GM19452 (cell line): ENCODE measurements at regions not wholly inside any gene's neighbourhood (a gene's known extent, or its start where the extent isn't known, plus 50 kb on each side); places are given as distances from the start of the nearest gene placed in this dataset.
"Not testable (repeated sequence)": the region's sequence is repeated elsewhere in the genome, so short reads cannot be mapped to it uniquely, and the experiment has no call there.

Experiments used
- ATAC-seq: cut with Tn5 transposase; IDR thresholded peaks from one replicate; pipeline ENCODE4 v1.9.1; 2021; ENCODE audit not compliant: unreplicated experiment

DNA sequence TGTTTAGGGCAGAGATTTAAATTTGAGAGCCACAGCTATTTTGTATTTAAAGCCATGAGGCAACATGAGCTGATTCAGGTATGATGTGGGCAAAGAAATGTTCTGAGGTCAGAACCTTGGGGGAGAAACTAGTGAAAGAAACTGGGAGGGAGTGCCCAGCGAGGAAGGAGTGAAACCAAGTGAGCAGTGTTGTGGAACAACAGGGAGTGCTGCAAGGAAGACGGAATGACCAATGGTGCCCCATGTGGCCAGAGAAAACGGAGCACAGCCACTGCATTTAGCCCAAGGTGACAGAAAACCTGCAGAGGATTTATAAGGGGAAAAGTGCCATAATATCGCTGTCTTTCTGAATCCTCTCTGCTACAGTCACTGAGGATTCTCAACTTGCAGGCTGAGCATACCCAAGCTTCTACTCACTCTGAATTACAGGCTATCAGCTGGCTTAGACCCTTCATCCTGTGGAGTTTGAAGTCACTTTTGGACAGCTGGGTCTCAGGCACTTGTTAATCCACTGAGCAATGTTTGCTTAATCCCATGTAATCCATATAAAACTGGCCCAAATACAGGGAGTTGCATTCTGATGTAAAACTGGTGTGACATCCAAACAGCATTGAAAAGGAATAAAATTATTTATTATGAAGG is 777.3 kb downstream of the CCSER2 start:
- no peak for ATAC-seq

- no peak for ATAC-seq
These were observed 782.9 kb downstream of the CCSER2 start for GRCh38 chr10:85111271-85111670.

GRCh38 chr10:85124603-85125051 is 796.2 kb downstream of the CCSER2 start:
- ATAC-seq = no peak

GRCh38 chr10:85137253-85137652 is 808.9 kb downstream of the CCSER2 start:
- ATAC-seq = no peak

DNA sequence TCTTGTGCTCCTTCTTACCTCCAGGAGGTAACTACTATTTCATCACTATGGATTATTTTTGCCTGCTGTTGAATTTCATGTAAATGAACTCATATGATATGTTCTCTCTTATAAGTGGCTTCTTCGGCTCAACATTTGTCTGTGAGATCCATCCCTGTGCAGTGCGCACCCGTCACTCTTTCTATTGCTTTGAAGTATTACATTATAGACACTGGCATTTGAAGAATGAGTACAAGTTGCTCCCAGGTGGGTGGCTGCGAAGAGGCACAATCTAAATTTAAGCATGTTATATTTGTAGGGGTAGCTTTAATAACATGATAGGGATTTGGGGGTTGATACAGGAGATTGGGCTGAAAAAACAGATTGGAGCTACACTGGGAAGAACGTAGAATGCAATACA is 809.7 kb downstream of the CCSER2 start:
- ATAC-seq = no peak

DNA sequence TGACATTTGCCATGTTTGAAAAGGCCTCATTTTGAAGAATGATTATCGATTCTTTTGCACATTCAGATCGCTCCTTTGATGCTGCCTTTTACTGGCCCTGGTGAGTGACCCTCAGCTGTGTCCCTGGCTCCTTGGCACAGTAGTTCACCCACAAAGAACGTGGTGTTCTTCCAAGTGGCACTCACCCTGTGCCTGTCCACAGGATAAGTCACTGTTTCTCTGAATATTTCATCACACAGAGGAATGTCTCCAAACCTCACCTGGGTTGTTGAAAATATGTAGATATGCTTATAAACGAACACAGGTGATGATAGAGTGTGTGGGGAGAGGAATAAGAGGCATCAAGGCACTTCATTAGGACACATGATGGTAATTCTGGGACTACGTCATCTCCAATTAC is 810.7 kb downstream of the CCSER2 start:
- no peak for ATAC-seq

GRCh38 chr10:85141520-85141919 is 813.1 kb downstream of the CCSER2 start:
- not testable (repeated sequence) for ATAC-seq

DNA sequence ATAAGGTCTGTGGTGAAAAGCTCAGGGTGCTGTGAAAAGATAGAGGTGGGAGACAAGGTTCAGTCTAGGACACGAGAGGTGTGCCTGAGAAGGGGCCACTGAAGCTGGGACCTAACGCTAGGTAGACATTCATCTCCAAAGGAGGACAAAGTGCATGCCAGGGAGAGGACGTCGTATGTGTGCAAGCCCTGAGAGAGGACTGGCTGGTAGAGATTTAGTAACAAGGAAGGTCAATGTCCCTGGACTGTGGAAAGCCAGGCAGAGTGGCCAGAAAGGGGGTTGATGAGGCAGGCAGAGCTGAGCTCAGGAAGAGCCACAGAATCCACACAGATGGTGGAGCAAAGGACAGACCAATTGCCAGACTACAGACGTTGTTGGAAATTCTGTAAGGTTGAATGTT is 817.6 kb downstream of the CCSER2 start:
- ATAC-seq = no peak

GRCh38 chr10:85147346-85148250 is 819.2 kb downstream of the CCSER2 start:
- no peak for ATAC-seq

DNA sequence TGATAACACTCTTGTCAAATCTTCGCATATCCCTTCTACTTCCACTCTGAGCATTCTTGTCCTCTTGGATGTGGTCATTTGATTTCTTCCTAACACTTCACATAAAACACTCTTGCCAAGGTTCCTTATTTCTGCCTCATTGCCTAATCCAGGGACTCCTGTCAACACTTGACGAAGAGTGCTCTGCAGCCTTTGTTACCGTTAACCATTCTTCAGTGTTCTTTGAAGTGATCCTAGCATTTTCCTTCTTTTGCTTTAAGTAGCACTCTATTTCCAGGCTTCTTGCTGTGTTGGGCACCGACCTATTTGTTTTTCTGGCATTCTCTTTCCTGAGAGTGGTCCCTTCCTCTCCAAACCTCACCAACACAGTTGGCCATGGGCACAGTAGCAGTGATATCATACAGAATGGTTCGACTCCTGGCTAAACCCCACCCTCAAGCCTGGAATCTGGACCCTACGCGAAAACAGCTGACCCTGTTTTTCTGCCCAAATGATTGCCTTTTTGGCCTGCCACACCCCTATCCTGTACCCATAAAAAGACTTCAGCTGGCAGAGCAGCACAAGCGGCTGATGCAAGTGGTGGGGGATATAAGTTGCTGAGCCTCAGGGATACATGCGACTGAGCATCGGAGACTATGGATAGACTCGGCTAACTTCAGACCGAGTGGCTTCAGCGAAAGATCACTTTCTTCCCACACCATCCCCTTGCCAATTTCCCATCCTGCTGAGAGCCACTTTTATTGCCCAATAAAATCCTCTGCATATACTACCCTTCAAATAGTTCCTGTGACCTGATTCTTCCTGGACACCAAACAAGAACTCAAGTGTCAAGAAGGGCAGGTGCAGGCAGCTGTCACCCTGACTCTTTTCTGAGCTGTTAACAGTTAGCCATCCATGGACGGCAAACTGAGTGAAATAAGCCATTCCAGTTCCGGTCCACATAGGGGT is 820.6 kb downstream of the CCSER2 start:
- no peak for ATAC-seq

- no peak for ATAC-seq
These were observed 821.4 kb downstream of the CCSER2 start for GRCh38 chr10:85149766-85150165.

- ATAC-seq = no peak
These were observed 823.1 kb downstream of the CCSER2 start for GRCh38 chr10:85151506-85151905.

DNA sequence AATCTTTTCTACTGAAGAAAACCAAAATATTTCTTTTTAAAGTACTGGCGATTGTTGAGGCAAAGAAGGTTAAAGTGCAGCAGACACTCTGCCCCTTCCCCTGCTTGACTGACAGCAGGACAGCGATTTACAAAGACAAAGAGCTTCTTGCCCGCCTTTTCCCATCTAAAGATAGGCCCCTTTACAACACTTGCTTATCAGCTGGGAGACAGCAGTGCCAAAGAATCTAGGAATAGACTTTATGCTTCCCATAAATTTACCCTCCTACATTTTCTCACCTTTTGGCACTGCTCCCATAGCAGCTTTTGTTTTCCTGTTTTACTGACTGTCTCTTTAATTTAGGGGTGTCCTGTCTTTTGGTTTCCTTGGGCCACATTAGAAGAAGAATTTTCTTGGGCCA is 824.1 kb downstream of the CCSER2 start:
- no peak for ATAC-seq

- no peak for ATAC-seq
These were observed 824.5 kb downstream of the CCSER2 start for GRCh38 chr10:85152911-85153310.

- no peak for ATAC-seq
These were observed 828.8 kb downstream of the CCSER2 start for GRCh38 chr10:85157206-85157605.

GRCh38 chr10:85168243-85168642 is 839.9 kb downstream of the CCSER2 start:
- ATAC-seq = no peak

DNA sequence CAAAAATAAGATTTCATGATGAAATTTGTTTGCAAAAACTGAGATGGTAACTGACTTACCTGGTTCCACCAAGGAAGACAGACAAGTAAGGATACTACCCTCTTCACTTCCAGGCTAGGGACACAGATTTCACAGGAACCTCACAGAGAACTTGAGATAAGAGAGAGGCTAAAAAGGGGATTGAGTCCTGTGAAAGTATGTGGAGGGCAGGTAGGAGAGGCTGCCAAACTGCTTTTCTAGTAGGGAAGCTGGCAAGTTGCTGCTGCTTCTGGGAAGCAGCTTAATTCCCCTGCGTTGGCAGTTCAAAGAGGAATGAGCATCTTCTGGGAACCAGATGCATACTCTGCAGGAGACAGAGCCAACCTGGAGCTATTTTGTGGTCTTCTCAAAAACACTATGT is 841.6 kb downstream of the CCSER2 start:
- no peak for ATAC-seq

DNA sequence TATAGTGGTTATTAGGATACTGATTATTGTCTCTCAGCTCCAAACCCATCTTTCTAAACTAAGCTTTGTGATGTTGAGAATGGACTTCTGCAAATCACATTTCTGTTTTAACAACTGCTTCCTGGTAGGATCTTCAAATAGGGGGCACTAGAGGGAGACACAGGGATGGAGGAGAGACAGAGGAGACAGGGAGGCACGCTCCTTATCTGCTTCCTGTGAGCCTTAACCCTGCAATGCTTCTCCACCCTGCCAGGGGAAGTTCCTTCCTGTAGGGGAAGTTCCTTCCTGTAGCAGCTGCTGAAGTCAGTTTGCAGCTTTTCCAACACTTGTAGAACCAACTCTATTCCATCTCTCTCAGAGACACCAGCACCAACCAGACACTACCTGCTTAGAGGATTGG is 847.2 kb downstream of the CCSER2 start:
- ATAC-seq = no peak

DNA sequence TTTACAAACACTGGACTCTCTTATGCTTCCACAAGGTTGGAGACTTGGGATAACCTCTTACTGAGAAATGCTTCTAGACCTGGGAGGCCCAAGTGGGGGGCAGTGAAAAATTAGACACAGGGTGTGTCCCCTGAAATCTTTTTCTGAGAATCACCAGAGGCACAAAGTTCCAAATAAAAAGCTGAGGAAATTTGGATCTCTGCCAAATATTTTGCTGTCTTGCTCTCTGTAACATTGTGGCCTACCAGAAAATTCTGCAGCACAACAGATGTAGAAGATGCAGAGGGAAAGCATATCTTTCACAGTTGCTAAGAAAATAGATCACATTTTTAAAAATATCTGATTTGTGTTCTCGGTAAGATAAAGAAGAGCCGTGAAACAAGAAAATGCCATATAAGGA is 849.4 kb downstream of the CCSER2 start:
- ATAC-seq = no peak

GRCh38 chr10:85187047-85187446 is 858.7 kb downstream of the CCSER2 start:
- ATAC-seq = no peak

DNA sequence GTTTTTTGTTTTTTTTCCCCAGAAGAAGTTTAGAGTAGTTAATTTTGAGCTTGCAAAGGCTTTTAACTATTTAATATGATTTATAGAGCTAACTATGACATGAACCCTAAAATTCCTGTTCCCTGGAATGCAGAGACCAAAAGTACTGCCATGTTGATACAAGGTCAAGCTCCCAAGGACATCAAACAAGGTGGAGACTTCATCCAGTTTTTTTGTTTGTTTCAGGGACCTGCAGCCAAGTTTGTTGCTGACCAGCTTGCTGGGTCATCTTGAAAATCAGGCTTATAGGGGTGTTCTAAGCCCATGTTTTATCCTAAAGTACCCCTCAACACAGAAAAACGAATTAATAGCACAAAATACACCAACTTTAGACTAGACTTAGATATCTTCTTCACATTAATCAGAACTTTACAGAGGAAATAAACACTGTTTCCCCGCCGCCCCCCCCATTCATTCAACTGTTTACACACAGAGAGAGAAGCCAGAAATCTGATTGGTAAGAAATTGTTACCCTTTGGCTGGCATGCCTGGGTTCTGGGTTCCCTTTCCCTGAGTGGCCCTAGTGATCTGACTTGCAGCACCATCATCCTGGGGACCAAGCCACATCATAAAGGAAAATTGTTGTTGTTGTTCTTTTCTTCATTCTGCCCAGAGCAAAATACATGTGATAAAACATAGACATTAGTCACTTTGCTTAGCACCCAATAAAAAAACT is 860.5 kb downstream of the CCSER2 start:
- ATAC-seq = no peak
